ENCODE measurements at regions not wholly inside any gene's neighbourhood (a gene's known extent, or its start where the extent isn't known, plus 50 kb on each side); places are given as distances from the start of the nearest gene placed in this dataset.
"Not testable (repeated sequence)": the region's sequence is repeated elsewhere in the genome, so short reads cannot be mapped to it uniquely, and the experiment has no call there.

- DNase-seq (ENCODE audit: low read depth): no peak
Observed at GRCh38 chr5:3116366-3116765, 364.9 kb upstream of the IRX2 start.

- no peak for DNase-seq (ENCODE audit: low read depth)
Observed at GRCh38 chr5:3114467-3114866, 363.0 kb upstream of the IRX2 start.

- no peak for DNase-seq (ENCODE audit: low read depth)
Observed at GRCh38 chr5:3110371-3110770, 358.9 kb upstream of the IRX2 start.

GRCh38 chr5:3107156-3107611, 355.7 kb upstream of the IRX2 start:
- no peak for DNase-seq (ENCODE audit: low read depth)

- no peak for DNase-seq (ENCODE audit: low read depth)
Observed at GRCh38 chr5:3105581-3105980, 354.1 kb upstream of the IRX2 start.

- DNase-seq (ENCODE audit: low read depth): no peak
Observed at GRCh38 chr5:3105172-3105571, 353.7 kb upstream of the IRX2 start.

- no peak for DNase-seq (ENCODE audit: low read depth)
Observed at GRCh38 chr5:3104429-3105060, 353.1 kb upstream of the IRX2 start.

DNA sequence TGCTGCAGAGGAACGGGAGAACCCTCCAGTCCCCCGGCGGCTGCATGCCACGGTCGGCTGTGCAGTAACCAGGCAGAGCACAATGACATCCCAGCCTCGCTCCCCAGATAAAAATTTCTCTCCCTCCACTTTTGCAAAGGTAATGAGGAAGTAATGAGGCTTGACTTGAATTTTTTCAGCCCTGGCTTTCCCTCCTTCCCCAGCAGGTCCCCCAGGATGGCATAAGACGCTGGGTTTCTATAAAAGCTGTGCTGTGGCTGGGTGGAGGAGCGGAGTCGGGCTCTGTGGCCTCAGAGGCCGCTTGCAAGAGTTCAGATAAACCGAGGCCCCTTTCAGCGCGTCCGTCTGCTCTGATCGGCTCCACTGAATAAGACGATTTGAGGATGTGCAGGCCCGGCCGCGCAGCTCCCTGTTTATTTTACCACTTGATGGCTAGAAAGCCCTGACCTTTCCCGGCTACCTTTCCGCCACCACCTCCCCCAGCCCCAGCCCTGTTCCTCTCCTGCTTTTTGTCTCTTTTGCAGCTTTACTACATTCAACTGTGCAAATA, 351.9 kb upstream of the IRX2 start:
- DNase-seq (ENCODE audit: low read depth): no peak

- DNase-seq (ENCODE audit: low read depth): no peak
Observed at GRCh38 chr5:3102531-3102930, 351.1 kb upstream of the IRX2 start.

DNA sequence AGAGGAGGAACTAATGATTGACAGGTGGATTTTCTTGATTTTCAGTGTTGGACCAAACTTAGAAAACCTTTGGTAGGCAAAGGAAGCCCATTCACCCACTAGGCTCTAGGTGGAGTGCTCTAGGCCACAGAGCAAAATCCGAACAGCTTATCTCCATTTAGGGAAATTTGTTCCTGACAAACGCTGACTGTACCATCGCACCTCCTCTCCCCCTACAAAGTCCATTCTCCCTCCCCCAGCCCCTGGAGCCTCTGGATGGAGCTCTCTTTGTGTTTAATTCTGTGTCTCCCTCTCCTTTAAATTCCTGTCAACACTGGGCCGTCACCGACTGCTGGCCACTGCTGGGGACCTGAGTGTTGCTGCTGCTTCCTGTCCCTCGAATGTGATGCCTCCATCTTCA, 350.1 kb upstream of the IRX2 start:
- no peak for DNase-seq (ENCODE audit: low read depth)

DNA sequence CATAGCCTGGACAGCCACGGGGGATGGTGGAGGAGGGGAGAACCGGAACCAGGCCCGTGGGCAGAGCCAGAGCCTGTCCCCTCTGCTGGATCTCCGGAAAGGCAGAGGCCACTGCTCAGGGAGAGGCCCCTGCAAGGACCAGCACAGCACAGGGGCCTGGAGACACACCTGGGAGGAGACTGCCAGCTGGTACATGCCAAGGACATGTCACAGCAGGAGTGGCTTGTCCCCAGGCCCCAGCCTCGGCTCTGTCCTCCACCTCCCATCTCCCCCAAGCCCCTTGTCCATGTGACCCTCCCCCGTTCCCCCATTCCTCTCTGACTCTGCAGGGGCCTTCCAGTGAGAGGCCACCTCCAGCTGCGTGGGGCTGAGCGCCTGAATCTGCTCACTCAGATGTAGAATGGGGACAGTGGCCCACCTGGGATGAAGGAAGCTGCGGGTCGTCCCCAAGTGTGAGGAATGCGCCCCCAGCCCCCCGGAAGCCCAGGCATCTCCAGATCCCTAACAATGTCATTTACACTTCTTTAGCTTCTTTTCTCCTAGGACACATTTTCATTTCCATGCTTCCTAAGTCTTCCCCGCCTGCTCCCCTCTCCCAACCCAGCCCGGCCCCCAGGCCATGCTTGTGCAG, 349.6 kb upstream of the IRX2 start:
- no peak for DNase-seq (ENCODE audit: low read depth)

DNA sequence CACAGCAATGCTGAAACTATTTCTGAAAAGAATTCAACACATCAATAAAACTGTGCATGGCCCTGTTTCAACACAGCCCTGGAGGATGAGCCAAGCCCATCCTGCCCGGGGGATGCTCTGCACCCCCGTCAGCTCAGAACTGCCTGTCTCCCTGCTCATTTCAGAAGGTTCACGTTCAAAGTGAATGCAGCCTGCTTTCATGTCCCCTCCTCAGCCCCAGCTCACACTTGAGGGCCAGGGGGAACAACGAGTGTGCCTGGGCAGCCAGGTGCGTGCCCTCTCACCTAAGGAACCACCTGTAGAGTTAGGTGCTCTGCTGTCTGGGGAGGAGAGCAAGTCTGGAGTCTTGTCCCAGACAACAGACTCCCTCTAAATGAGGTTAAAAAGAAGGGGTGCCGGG, 348.5 kb upstream of the IRX2 start:
- DNase-seq (ENCODE audit: low read depth): no peak

GRCh38 chr5:3099526-3099925, 348.0 kb upstream of the IRX2 start:
- DNase-seq (ENCODE audit: low read depth): no peak

- no peak for DNase-seq (ENCODE audit: low read depth)
Observed at GRCh38 chr5:3098821-3099220, 347.3 kb upstream of the IRX2 start.

DNA sequence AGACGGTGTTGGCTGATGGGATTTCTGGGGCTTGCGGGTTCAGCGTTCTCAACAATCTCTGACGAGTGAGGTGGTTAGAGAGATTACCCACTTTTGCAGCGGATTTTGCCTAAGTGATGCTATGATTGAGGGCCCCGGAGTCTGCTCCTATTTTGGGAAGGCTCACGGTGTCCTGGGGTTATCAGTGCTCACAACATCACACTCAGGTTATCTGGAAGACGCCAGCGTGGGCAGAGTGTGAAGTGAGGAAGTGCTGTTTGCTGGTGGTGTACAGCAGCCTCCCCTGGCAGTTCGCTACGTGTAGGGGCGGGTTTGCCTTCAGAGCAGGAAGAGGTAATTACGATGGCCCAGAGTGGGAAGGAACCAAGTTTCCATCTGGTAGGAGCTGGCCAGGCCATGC, 341.2 kb upstream of the IRX2 start:
- DNase-seq (ENCODE audit: low read depth): no peak

- no peak for DNase-seq (ENCODE audit: low read depth)
Observed at GRCh38 chr5:3092211-3092610, 340.7 kb upstream of the IRX2 start.

DNA sequence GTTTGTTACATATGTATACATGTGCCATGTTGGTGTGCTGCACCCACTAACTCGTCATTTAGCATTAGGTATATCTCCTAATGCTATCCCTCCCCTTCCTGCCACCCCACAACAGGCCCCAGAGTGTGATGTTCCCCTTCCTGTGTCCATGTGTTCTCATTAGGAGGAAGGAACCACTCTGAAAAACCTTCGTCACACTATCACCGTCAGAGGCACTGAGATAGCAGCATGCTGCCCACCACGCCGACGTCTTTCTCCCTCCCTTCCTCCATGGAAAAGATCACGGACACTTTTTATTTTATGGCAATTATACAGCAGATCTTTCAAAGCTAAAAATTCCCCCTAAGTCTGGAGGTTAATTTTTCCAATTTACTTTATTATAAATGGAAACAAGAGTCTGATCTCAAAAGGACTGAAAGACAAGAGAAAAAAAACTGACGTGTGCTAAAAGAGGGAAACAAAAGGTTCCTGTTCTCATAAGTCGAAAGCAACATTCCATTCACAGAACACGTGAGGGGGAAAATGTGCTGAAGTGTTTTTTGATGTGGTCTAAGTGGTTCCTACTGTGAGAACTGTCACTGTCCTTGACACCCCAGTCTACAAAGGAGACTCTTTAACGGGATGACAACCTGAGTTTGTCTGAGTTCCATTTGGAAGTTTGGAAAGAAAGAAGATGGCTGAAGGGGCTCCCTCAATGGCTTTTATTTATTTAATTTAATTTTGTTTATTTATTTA, 339.7 kb upstream of the IRX2 start:
- no peak for DNase-seq (ENCODE audit: low read depth)

- DNase-seq (ENCODE audit: low read depth): not testable (repeated sequence)
Observed at GRCh38 chr5:3090305-3090704, 338.8 kb upstream of the IRX2 start.

GRCh38 chr5:3080366-3080765, 328.9 kb upstream of the IRX2 start:
- DNase-seq (ENCODE audit: low read depth): no peak

GRCh38 chr5:3077684-3078083, 326.2 kb upstream of the IRX2 start:
- DNase-seq (ENCODE audit: low read depth): no peak

DNA sequence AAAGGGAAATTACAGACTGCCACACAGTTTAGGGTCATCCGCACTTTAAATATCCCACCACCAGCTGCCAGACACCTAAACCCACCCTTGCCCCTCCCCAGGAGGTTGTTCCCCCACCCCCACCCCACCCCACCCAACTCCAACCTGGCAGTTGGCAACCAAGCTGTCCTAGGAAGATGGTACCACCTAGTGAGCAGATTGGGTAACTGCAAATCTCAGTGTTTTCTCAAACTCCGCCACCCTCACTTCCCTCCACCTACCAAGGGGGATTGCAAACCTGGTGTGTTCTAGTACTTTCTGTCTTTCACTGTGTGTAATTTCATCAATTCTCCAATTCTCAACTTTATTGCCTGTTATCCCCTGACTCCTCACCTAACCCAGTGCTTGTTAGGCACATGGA, 323.8 kb upstream of the IRX2 start:
- no peak for DNase-seq (ENCODE audit: low read depth)

GRCh38 chr5:3068401-3068800, 316.9 kb upstream of the IRX2 start:
- DNase-seq (ENCODE audit: low read depth): no peak

DNA sequence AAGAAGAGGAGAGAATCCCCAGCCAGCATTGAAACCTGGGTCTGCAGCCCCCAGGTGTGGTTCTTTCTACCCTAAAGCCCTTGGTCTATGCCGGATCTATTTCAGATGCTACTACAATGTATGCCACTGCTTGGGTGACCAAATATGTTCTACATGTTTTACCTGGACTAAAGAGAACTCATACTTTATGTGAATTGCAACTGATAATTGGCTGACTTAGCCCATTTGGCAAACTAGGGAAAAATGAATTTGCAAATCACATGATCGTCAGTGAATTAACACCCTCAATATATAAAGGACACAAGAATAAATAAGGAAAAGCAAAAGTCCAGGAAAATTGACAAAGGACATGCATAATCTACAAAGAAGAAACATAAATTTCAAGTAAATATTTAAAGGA, 308.8 kb upstream of the IRX2 start:
- no peak for DNase-seq (ENCODE audit: low read depth)

All from HT1080 (cell line).